Iris pigment epithelial cell (primary cell): ENCODE measurements at regions not wholly inside any gene's neighbourhood (a gene's known extent, or its start where the extent isn't known, plus 50 kb on each side); places are given as distances from the start of the nearest gene placed in this dataset.
"Not testable (repeated sequence)": the region's sequence is repeated elsewhere in the genome, so short reads cannot be mapped to it uniquely, and the experiment has no call there.

ENCODE experiments used
- DNase-seq: peaks from one replicate; pipeline ENCODE4 v3.0.0-alpha.2; 2011; ENCODE audit warnings: low read depth

DNA sequence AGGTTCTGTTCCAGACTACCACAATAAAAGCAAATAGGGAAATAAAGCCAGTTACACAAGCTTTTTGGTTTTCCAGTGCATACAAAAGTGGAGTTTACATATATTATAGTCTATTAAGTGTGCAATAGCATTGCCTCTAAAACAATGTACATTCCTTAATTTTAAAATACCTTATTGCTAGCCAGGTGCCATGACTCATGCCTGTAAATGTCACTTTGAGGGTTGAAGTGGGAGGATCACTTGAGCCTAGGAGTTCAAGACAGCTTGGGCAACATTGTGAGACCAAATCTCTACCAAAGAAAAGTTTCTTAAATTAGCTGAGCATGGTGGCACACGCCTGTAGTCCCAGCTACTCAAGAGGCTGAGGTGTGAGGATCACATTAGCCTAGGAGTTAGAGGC lies 52.9 kb upstream of the IMP4 start:
- no peak for DNase-seq

DNA sequence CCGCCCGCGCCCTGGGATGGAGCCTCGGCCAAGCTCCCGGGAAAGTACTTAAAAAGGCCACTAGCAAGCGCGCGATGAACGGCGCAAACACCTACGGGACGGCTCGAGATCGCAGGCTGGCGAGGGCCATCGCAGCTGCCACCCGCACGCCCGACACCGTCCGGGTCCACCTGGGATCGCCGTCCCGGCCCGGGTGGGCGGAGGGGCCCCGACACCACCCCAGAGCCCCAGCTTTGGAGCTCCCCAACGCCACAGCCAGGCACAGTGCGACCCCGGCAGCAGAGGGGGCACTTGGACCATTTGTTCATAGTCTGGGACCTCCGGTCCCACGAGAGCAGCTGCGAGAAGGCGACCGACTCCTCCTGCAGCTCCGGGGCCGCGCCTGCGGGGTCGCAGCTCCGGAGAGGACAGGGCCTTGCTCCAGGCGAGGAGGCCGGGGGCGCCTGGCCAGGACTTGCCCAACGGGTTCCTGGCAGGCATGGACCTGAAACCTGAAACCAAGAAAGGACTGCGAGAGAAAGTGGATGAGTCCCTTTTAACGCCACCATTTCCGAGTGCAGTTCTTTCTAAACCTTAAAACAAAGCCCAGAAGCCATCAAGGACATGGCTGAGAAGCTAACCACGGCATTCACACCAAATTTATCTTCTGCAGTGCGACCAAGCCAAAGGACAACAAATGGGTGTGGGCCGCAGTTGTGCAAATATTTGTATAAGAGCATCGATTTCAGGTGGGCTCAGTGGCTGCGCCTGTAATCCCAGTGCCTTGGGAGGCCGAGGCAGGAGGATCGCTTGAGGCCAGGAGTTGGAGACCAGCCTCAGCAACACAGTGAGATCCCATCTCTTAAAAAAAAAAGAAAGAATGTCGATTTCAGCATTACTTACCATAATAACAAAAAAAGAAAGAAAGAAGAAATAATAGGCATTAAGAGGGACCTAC lies 54.0 kb upstream of the IMP4 start:
- DNase-seq = peak; percentile 5

DNA sequence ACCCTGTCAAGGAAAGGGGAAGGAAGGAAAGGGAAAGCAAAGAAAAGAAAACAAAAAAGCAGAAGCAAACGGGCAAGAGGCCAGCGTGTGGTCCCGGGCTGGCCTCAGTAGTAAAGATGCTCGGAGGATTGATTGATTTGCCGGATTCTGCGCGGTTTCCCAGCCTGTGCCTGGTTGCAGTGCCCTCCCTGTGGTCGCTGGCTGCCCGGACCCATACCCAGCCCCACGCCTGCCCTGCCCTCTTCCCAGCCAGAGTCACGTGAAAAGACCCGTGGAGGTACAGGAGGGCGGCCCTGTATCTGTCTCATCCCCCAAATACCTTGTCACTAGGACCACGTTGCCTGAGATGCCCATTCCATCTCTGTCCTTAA lies 55.1 kb upstream of the IMP4 start:
- DNase-seq = no peak

DNA sequence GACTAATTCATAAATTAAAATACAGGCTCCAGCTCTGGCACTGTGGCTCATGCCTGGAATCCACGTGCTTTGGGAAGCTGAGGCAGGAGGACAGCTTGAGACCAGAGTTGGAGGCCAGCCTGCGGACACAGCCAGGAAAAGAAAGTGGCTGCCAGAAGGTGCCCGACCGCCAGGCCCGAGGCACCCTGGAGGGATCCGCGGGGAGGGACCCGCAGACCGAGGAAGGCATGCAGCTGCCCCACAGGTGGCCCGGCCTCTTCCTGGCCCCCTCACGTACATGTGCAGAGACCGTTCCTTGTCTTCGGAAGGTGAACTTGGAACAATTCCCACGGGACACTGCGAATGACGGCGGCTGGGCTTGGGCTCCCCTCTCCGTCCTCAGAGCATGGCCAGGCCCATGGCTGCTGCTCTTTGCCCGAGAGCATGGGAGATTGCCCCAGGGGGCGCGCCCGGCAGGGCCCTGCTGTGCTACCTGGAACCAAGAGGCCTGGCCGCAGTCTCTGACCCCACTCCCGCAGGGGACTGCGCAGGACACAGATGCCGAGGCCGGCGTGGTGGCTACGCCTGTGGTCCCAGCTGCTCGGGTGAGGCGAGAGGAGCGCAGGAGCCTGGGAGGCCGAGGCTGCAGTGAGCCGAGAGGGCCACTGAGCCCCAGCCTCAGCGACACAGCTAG lies 55.6 kb upstream of the IMP4 start:
- DNase-seq = no peak

DNA sequence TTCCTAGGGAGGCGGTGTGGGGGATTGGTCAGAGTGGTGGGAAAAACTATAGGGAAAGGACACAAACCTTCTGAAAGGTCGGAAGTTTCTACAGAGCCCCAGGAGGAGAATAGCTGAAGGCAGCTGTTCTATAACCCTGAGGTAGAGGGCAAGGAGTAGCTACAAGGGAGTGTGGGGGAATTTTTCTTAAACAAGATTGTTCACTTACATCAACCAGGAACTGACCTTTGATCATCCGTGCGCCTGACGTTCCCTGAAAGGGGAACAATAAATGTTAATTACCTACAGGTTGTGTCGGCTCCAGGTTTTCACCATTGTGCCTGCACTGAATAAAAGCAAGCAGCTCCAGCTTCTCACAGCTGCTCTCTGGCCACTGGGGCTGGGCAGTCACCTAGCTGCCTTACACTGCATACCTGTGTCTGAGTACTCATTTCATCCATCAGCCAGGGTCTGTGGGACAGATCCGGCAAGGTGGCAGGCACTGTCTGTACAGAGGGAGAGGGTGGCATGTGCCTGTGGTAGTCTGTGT lies 59.3 kb upstream of the IMP4 start:
- DNase-seq = not testable (repeated sequence)

DNA sequence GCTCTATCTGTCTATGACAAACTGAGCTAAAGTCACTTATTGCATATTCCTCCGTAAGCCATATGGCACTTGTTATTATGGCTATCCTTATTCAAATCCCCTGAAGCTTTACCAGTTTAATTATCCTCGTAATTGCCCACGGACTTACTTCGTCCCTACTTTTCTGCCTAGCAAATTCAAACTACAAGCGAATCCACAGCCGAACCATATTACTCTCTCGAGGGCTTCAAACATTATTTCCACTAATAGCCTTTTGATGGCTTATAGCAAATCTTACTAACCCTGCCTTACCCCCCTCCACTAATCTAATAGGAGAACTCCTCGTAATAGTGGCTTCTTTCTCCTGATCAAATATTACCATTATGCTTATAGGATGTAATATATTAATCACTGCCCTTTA lies 63.1 kb upstream of the IMP4 start:
- not testable (repeated sequence) for DNase-seq

DNA sequence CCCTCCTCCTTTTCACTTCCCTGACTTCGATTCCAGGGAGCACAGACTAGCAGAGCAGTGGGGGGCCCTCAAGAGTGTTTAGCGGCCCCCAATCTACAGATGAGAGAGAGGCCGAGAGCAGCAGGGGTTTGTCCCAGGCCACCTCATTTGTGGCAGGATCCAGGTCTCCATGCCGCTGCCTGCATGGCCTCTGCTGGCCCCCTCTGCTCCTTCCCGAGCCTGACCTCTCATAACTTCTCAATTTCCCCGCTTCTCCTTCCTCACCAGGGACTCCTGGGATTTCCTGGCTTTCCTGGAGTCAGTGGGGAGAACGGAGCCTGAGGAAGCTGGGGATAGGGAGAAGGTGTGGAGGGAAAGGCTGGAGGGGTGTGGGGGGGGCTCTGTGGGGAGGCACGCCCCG lies 70.1 kb upstream of the TUBA3E start:
- not testable (repeated sequence) for DNase-seq

DNA sequence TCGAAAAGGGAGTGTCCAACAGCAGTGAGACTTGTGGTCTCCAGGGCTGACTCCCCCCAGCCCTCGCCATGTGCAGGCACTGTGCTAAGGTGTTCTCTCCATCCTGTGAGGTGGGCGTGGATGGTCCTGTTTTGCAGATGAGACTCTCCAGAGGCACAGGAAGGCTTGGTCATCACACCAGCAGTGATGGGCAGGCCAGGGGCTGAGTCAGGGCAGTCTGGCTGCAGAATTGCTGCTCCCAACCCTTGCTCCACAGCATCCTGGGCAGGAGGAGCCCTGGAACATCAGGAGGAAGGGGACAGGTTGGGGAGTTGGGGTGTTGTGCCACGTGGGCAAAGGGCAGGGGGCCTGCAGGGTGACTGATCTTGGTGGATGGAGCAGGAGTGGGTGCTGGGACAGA lies 69.3 kb upstream of the TUBA3E start:
- not testable (repeated sequence) for DNase-seq

DNA sequence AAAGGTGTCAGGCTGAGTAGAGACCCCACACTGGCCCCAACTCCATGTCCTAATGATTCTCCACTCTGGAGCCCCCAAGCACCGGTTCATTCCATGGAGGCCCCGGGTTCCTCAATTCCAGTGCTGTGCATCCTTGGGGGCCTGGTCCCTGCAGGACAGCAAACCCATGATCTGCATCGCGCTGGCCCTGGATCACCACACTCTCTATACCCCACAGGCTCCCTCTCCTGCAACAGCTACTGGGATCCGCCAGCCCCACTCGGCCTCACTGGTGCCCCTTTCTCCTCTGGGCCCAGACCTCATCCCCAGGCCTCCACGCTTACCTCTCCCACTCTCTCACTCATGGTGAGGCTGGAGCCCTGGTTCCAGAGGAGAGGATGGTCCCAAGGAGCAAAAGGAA lies 68.6 kb upstream of the TUBA3E start:
- DNase-seq = not testable (repeated sequence)

- not testable (repeated sequence) for DNase-seq
Measured at GRCh38 chr2:130265570-130266247, 67.5 kb upstream of the TUBA3E start.

GRCh38 chr2:130264901-130265320 lies 66.7 kb upstream of the TUBA3E start:
- DNase-seq = not testable (repeated sequence)

DNA sequence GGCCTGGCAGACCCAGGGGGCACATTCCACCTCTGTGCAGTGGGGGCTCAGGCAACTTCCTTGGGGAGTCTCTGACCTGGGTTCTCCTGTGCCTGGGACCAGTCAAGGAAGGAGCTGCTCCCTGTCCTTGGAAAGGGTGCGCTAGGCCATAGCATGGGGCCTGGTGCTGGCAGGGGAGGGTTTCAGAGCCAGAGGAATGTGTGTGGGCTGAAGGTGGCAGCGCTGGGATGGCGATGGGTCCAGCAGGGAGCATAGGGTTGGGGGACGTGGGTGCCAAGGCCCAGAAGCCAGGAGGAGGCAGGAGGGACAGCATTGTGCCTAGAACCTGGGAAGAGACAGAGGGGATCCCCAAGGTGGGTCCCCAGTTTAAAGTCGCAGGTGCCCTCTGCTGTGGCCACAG lies 66.3 kb upstream of the TUBA3E start:
- no peak for DNase-seq

- DNase-seq = no peak
Measured at GRCh38 chr2:130264046-130264445, 65.8 kb upstream of the TUBA3E start.

DNA sequence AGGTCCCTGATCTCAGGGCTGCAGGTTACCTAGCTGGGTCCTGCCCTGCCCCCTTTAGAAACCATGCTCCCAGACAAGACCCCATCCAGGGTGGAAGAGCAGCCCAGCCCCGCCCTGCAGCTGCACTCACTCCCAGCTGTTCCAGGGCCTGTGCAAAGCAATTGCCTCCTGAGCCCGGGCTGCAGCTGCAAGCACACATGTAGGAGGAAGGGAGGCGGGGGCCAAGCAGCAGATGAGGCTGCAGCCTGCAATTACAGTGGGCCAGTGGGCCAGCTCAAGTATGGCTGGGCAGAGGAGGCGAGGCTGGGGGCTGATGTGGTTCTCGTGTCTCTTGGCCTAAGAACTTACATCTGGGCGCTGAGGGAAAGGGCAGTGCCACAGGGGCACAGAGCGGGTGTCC lies 65.4 kb upstream of the TUBA3E start:
- DNase-seq = no peak

GRCh38 chr2:130261970-130262760 lies 63.9 kb upstream of the TUBA3E start:
- DNase-seq = peak; percentile 14

DNA sequence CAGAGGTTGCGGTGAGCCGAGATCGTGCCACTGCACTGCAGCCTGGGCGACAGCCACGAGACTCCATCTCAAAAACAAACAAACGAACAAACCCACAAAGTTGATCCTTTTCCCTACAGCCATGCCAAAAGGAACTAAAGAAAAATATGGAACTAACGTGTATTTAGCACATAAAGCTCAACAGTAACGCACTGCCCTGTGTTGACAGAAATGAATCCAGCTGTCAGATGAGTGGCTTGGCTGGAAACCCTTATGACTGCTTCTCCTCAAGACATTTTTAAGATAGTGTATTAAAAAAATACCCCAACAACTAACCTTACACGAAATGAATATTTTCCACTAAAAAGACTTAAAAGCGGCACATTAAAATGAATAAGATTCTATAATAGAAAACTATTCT lies 62.9 kb upstream of the TUBA3E start:
- no peak for DNase-seq

DNA sequence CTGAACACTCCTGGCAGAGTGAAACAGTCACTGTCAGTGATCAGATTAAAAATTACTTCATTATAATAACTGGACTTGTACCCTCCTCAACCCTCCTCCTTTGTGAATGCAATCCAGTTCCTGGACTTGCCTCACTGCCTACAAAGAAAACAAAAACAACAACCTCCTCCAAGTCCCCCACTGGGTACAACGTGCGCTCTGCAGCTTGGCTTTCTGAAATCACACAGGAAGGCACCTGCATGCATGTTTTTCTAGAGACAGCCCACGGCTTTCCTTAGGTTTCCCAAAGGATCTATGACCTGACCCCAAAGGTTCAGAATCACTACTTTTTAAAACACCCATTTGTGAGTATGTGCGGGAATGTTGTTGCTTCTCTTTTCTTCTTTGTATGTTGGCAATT lies 61.4 kb upstream of the TUBA3E start:
- no peak for DNase-seq

DNA sequence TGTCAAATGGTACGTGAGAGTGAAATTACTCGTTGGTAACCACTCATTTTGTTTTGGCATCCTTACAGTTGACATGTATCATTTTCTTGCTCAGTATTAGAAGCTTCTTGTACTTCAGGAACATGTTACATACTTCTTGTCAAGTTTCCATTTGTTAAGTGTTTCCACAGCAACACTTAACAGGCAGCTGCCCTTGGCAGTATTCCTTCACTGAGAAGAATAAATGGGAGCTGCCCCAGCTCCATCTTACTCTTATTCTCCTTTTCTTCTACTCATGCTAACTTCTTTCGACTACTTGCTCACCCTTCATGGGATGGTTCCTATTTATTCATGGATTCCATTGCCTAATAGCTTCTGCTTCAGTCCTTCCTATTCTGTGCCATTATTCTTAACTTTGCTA lies 60.1 kb upstream of the TUBA3E start:
- no peak for DNase-seq

DNA sequence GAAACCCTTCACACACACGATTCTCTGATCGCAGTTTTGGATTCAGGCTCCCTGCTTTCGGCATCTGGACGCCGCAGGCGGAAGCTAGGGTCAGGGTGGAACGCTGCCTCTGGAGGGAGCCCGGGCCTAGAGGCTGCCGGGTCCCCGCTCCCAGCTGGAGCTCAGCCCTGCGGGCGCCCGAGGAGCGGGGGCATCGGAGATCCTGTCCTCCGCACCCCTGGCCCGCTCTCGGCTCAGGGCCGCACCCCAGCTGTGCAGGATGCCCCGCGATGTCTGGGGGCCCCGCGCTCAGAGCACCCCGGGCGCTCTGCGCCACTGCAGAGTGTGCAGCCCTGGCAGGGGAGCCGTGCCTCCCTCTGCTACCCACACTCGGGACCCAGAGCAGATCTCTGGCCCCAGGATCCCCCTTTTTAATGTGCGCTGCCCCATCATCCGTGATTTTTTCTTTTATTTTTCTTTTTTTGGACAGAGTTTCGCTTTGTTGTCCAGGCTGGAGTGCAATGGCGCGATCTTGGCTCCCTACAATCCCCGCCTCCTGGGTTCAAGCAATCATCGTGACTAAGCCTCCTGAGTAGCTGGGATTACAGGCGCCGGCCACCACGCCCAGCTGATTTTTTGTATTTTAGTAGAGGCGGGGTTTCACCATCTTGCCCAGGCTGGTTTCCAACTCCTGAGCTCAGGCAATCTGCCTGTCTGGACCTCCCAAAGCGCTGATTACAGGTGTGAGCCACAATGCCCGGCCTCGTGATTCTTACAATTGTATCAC lies 54.8 kb upstream of the TUBA3E start:
- DNase-seq = peak; percentile 49

DNA sequence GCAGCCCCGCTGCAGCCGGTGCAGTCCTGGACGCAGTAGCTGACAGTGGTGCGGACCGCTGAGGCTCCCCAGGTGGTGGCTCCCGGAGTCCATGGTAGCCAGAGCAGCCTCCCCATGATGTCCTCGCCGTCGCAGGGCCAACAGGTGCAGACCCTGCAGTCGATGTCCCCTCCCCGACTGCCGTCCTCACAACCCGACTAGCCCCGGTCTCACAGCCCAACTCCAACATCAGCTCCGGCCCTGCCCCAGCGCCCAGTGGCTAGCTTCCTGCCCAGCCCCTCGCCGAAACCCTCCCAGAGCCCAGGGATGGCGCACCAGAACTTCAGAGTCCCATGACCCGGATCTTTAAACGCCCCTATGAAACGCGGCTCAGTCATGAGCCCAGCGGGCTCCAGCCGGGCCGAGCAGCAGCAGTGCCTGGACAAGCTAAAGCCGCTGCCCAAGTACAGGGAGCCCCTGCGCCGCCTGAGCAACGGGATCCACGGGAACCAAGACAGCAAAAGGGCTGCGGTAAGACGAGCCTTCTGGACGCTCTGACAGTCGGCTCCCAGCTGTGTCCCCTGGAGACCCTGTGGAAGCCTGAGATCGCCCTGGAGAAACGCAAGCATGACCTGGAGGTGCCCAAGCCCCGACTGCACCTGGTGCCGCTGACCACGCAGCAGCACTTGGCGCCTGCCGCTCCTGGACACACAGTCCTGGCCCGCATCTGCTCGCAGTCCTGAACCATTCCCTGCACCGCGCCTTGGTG lies 53.8 kb upstream of the TUBA3E start:
- peak; percentile 4 for DNase-seq
